ENCODE measurements at regions not wholly inside any gene's neighbourhood (a gene's known extent, or its start where the extent isn't known, plus 50 kb on each side); places are given as distances from the start of the nearest gene placed in this dataset.

DNA sequence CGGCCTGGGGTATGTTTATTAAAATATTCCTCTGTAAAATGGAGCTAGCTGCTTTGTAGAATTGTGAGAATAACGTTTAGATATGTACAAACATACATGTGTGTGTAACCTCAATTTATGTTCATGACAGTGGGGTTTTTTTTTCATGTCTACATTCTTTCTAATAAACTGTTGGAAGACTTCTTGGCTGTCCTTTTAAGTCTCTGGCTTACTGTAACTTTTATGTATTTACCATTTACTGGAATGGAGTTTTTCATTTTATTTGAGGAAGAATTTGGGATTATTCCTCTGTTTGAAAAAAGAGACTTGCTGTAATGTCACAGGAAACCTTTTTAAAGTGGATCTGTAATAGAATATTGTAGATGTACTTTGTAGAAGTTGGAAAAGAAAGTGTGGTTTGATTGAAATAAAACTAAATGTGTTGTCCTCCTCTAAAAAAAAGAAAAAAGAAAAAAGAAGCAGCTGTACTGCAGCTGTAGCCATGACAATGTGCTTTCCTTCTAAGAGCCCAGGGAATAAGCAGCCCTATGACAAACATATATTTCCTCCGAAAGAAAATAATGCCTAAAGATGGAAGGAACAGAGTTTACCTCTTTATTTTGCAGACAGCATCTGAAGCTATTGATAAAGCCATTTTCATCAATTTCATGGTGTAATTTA lies 71.2 kb upstream of the FREM1 start:
- POLR2A ChIA-PET (ENCODE audit: partially characterized antibody), result interaction anchor here (1.3 kb wide), 1 partner anchor 9 kb away, joined by 4 read pairs; no protein-coding TSS in a partner anchor
- no peak overlapping the region for H4K91ac ChIP-seq (replicated peaks; ENCODE audit: insufficient read length, low read length)
- no peak overlapping the region for H3K9ac ChIP-seq (replicated peaks in 1 of 4; ENCODE audit: extremely low read depth in 1 of 4, low read depth in 3 of 4, low read length in 3 of 4)
- no peak overlapping the region for H4K8ac ChIP-seq (ENCODE audit: extremely low read depth, insufficient read depth, low read length)
- no peaks in the 10 kb centered on the region for H4K20me1 ChIP-seq (replicated peaks in 1 of 2; ENCODE audit: control insufficient read depth in 1 of 2, insufficient read depth in 2 of 2, low read length in 2 of 2)
- H2AFZ ChIP-seq (ENCODE audit: low read length), result no peak overlapping the region
- H3K14ac ChIP-seq (ENCODE audit: insufficient read length), result no peak overlapping the region
- H3K27ac ChIP-seq (ENCODE audit: low read depth, low read length), result no peak overlapping the region
- H3K36me3 ChIP-seq (ENCODE audit: control insufficient read depth in 2 of 4, insufficient read depth in 4 of 4, low read length in 3 of 4), result no peaks in the 10 kb centered on the region
- no peaks in the 10 kb centered on the region for H3K4me1 ChIP-seq (replicated peaks in 1 of 4; ENCODE audit: control insufficient read depth in 3 of 4, insufficient read depth in 4 of 4, low read length in 3 of 4)
- H3K4ac ChIP-seq (replicated peaks; ENCODE audit: insufficient read length, low read depth, low read length), result no peak overlapping the region
- H3K56ac ChIP-seq (replicated peaks; ENCODE audit: insufficient read length, low read depth, low read length), result no peak overlapping the region
- no peak overlapping the region for H4K5ac ChIP-seq (ENCODE audit: insufficient read length, low read depth, low read length)
- H2BK5ac ChIP-seq (ENCODE audit: low read depth, low read length), result no peak overlapping the region
- no peak overlapping the region for H2BK12ac ChIP-seq (ENCODE audit: low read depth, low read length)
- no peak overlapping the region for H2BK120ac ChIP-seq (replicated peaks; ENCODE audit: low read depth, low read length)
- DNase-seq (ENCODE audit: low read depth in 1 of 2, low spot score in 2 of 2) (no peak), FAIRE-seq (no peak)
- no peaks in the 10 kb centered on the region for H3K27me3 ChIP-seq (replicated peaks in 1 of 4; ENCODE audit: control insufficient read depth in 3 of 4, extremely low read depth in 1 of 4, insufficient read depth in 3 of 4, low read length in 3 of 4)
- no peak overlapping the region for H3K23ac ChIP-seq (ENCODE audit: insufficient read length)
- H3K79me1 ChIP-seq (ENCODE audit: low read depth, low read length), result no peaks in the 10 kb centered on the region
- WGBS, 2 experiments (ENCODE audit: extremely low coverage in 1 of 2, insufficient coverage in 1 of 2, insufficient read length in 1 of 2, insufficient replicate concordance in 2 of 2, low coverage in 1 of 2, low lambda C conversion rate in 2 of 2, missing lambda C conversion rate in 1 of 2), result 68% methylated on average over 3 of the region's 3 CpGs; no CpG with 5 or more reads in 1 of the 2 experiments
- no peaks in the 10 kb centered on the region for H3K9me3 ChIP-seq (ENCODE audit: insufficient read depth in 2 of 2, low read depth in 1 of 2, low read length in 1 of 2)
- no peaks in the 10 kb centered on the region for H3K23me2 ChIP-seq (ENCODE audit: low read depth, low read length)
- no peak overlapping the region for H2AK5ac ChIP-seq (ENCODE audit: low read depth, low read length)
- no peak overlapping the region for H2BK15ac ChIP-seq (ENCODE audit: low read length)
- H3K4me2 ChIP-seq (ENCODE audit: insufficient read depth in 1 of 2, low read depth in 2 of 2, low read length in 2 of 2), result no peak overlapping the region
- H3K18ac ChIP-seq (ENCODE audit: extremely low read depth, low read length), result no peak overlapping the region
- CTCF ChIA-PET (ENCODE audit: partially characterized antibody), result interaction anchor here (0.6 to 1.0 kb wide), 2 partner anchors 154 to 1952 kb away, joined by 3 to 4 read pairs; no protein-coding TSS in a partner anchor
- no peaks in the 10 kb centered on the region for H3K79me2 ChIP-seq (ENCODE audit: control insufficient read depth in 1 of 2, insufficient read depth in 2 of 2, low read length in 2 of 2)
- H3K4me3 ChIP-seq (ENCODE audit: extremely low read depth in 1 of 4, insufficient read depth in 2 of 4, low read depth in 3 of 4, low read length in 4 of 4), result no peak overlapping the region
- H2BK20ac ChIP-seq (ENCODE audit: low read length), result no peak overlapping the region
- no peak for TF ChIP-seq CBX5 (IDR thresholded peaks at IDR 0.05; ENCODE audit: low read depth, low read length)
- TF ChIP-seq RFX5 (IDR thresholded peaks at IDR 0.05; ENCODE audit: borderline replicate concordance, low read depth, low read length), result no peak
- no peak for TF ChIP-seq BACH1 (IDR thresholded peaks at IDR 0.05; ENCODE audit: low read length)
- no peak for TF ChIP-seq NANOG (IDR thresholded peaks at IDR 0.05; ENCODE audit: insufficient read depth, low read depth, low read length, poor library complexity, severe bottlenecking)
- TF ChIP-seq, protein P1, sequence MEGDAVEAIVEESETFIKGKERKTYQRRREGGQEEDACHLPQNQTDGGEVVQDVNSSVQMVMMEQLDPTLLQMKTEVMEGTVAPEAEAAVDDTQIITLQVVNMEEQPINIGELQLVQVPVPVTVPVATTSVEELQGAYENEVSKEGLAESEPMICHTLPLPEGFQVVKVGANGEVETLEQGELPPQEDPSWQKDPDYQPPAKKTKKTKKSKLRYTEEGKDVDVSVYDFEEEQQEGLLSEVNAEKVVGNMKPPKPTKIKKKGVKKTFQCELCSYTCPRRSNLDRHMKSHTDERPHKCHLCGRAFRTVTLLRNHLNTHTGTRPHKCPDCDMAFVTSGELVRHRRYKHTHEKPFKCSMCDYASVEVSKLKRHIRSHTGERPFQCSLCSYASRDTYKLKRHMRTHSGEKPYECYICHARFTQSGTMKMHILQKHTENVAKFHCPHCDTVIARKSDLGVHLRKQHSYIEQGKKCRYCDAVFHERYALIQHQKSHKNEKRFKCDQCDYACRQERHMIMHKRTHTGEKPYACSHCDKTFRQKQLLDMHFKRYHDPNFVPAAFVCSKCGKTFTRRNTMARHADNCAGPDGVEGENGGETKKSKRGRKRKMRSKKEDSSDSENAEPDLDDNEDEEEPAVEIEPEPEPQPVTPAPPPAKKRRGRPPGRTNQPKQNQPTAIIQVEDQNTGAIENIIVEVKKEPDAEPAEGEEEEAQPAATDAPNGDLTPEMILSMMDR (IDR thresholded peaks at IDR 0.05; ENCODE audit: control extremely low read depth in 1 of 3, insufficient read depth in 1 of 3, low read depth in 1 of 3, low read length in 3 of 3), result no peak
- no peak for TF ChIP-seq SUZ12 (IDR thresholded peaks at IDR 0.05; ENCODE audit: low read length)
- TF ChIP-seq, protein P2, sequence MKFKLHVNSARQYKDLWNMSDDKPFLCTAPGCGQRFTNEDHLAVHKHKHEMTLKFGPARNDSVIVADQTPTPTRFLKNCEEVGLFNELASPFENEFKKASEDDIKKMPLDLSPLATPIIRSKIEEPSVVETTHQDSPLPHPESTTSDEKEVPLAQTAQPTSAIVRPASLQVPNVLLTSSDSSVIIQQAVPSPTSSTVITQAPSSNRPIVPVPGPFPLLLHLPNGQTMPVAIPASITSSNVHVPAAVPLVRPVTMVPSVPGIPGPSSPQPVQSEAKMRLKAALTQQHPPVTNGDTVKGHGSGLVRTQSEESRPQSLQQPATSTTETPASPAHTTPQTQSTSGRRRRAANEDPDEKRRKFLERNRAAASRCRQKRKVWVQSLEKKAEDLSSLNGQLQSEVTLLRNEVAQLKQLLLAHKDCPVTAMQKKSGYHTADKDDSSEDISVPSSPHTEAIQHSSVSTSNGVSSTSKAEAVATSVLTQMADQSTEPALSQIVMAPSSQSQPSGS (IDR thresholded peaks at IDR 0.05; ENCODE audit: low read length), result no peak
- TF ChIP-seq EGR1 (IDR thresholded peaks at IDR 0.05; ENCODE audit: borderline replicate concordance, low read depth, low read length), result no peak
- TF ChIP-seq CTBP2 (IDR thresholded peaks at IDR 0.05; ENCODE audit: borderline replicate concordance, insufficient read depth, insufficient read length, low read length), result no peak
